Skeletal muscle tissue (tissue), 3 donors: ENCODE measurements at regions not wholly inside any gene's neighbourhood (a gene's known extent, or its start where the extent isn't known, plus 50 kb on each side); places are given as distances from the start of the nearest gene placed in this dataset.

Experiments used
- H3K27ac ChIP-seq: one replicate; pipeline ENCODE4 v1.7.0; 2013; ENCODE audit warnings: mild to moderate bottlenecking, low read depth, low read length, inconsistent platforms
- H3K27me3 ChIP-seq, 3 donors: one replicate each; pipeline ENCODE4 v1.7.0; 2013; ENCODE audit warnings: low read length in 3 of 3; ENCODE audit not compliant: control insufficient read depth in 3 of 3, insufficient read depth in 3 of 3
- H3K36me3 ChIP-seq, 3 donors: one replicate each; pipeline ENCODE4 v1.7.0; 2013; ENCODE audit warnings: low read length in 3 of 3; ENCODE audit not compliant: control insufficient read depth in 3 of 3, insufficient read depth in 3 of 3
- H3K4me1 ChIP-seq, 3 donors: one replicate each; pipeline ENCODE4 v1.7.0; 2013; ENCODE audit warnings: low read length in 3 of 3, mild to moderate bottlenecking in 3 of 3; ENCODE audit not compliant: control insufficient read depth in 3 of 3, insufficient read depth in 3 of 3
- H3K4me3 ChIP-seq, 3 donors: one replicate each; pipeline ENCODE4 v1.7.0; 2013; ENCODE audit warnings: low read length in 3 of 3
- H3K9ac ChIP-seq, 3 donors: one replicate each; pipeline ENCODE4 v1.7.0; 2013; ENCODE audit warnings: low read length in 3 of 3, mild to moderate bottlenecking in 3 of 3, moderate library complexity in 2 of 3, low read depth in 1 of 3
- H3K9me3 ChIP-seq, 3 donors: one replicate each; pipeline ENCODE4 v1.7.0; 2013; ENCODE audit warnings: low read length in 3 of 3; ENCODE audit not compliant: control insufficient read depth in 3 of 3
- donor health status: Osteomylitis.

DNA sequence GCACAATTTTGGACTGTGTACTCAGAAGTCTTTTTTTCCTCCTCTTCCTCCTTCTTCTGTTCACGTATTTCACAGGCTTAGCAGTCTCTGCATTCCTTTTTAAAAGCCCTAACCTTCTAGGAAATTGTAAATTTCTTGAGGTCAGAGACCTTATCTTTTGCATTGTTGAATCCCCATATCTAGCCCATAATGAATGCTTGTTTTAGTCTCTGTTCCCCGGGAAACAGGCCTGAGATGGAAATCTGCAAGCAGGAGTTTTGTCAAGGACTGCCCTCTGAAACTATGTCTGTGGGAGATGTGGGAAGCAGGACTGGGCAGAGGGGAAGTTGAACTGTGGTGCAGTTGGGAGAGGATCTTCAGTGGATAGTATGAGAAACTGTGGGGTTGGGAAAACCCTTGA, 272.2 kb upstream of the DAB1 start:
- H3K9me3 ChIP-seq: no peaks in the 10 kb centered on the region
- H3K27me3 ChIP-seq: no peaks in the 10 kb centered on the region
- H3K27ac ChIP-seq: no peak overlapping the region
- H3K4me1 ChIP-seq: no peaks in the 10 kb centered on the region
- H3K36me3 ChIP-seq: no peaks in the 10 kb centered on the region
- no peak overlapping the region for H3K4me3 ChIP-seq
- no peak overlapping the region for H3K9ac ChIP-seq

DNA sequence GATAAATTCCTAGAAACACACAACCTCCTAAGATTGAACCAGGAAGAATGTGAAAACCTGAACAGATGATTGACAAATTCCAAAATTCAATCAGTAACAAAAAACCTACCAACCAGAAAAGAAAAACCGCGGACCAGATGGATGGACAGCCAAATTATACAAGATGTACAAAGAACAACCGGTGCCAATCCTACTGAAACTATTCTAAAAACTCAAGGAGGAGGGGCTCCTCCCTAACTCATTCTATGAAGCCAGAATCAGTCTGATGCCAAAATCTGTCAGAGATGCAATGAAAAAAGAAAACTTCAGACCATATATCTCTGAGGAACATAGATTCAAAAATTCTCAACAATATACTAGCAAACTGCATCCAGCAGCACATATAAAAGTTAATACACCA, 262.4 kb upstream of the DAB1 start:
- Histone ChIP-seq H3K4me1 (peaks cover 13 to 18% (median 14%) of the 10 kb centered on the region in 3 donors), H3K27ac (no peak overlapping the region), H3K27me3 (no peaks in the 10 kb centered on the region), H3K9me3 (peaks cover 0 to 5% (median 0%) of the 10 kb centered on the region in 3 donors), H3K4me3 (no peak overlapping the region), H3K36me3 (no peaks in the 10 kb centered on the region), H3K9ac (no peak overlapping the region)

DNA sequence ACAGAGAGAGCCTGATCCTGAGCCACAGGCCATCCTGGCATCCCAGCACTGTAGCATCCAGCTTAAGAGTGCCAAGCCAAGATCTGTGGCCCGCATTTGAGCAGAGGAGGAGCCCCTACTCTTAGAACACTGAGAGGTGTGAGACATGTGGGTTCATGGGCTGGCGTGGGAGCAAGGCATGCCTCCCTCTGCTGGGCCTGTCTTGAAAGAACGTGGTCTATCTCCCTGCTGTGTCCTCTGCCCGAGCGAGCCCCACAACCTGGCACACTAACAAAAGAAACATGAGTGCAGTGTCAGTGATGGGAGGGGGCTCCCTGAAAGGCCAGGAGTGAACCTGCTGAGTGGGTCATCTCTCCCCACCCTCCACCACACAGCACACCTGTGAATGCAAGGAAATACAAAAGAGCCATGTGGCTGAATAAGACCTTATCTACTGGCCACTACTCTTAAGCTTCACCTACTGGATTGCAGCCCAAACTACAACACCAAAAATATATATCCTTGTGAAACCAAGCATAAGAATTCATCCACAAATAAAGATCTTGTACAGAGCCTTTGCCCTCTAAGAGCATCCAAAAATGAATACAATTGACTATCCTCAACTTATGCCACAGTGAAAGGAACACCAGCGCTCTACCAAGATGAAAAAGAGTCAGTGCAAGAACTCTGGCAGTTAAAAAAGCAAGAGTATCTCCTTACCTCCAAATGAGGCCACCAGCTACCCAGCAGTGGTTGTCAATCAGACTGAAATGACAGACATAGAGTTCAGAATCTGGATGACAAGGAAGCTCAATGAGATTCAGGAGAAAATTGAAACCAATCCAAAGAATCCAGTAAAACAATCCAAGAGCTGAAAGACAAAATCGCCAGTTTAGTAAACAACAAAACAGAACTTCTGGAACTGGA, 259.4 kb upstream of the DAB1 start:
- H3K27ac ChIP-seq: no peak overlapping the region
- no peaks in the 10 kb centered on the region for H3K27me3 ChIP-seq
- peak overlapping the region in 1 of 3 donors; percentile 22 for H3K4me3 ChIP-seq
- H3K9ac ChIP-seq: peak overlapping the region in 1 of 3 donors; percentile 27
- H3K36me3 ChIP-seq: no peaks in the 10 kb centered on the region
- peaks cover 13 to 18% (median 14%) of the 10 kb centered on the region in 3 donors for H3K4me1 ChIP-seq
- H3K9me3 ChIP-seq: peaks cover 0 to 5% (median 0%) of the 10 kb centered on the region in 3 donors

GRCh38 chr1:57678138-57678537, 254.3 kb upstream of the DAB1 start:
- H3K4me1 ChIP-seq: peaks cover 10 to 13% (median 11%) of the 10 kb centered on the region in 3 donors
- no peak overlapping the region for H3K4me3 ChIP-seq
- H3K36me3 ChIP-seq: no peaks in the 10 kb centered on the region
- H3K27me3 ChIP-seq: no peaks in the 10 kb centered on the region
- no peak overlapping the region for H3K27ac ChIP-seq
- H3K9me3 ChIP-seq: no peaks in the 10 kb centered on the region
- H3K9ac ChIP-seq: no peak overlapping the region

GRCh38 chr1:57675776-57676175, 251.9 kb upstream of the DAB1 start:
- H3K4me1 ChIP-seq: no peaks in the 10 kb centered on the region
- no peak overlapping the region for H3K4me3 ChIP-seq
- no peak overlapping the region for H3K9ac ChIP-seq
- H3K27ac ChIP-seq: no peak overlapping the region
- H3K27me3 ChIP-seq: no peaks in the 10 kb centered on the region
- H3K9me3 ChIP-seq: no peaks in the 10 kb centered on the region
- no peaks in the 10 kb centered on the region for H3K36me3 ChIP-seq

GRCh38 chr1:57674801-57675200, 250.9 kb upstream of the DAB1 start:
- Histone ChIP-seq H3K27ac (no peak overlapping the region), H3K27me3 (no peaks in the 10 kb centered on the region), H3K9me3 (no peaks in the 10 kb centered on the region), H3K9ac (no peak overlapping the region), H3K36me3 (no peaks in the 10 kb centered on the region), H3K4me3 (no peak overlapping the region), H3K4me1 (no peaks in the 10 kb centered on the region)

DNA sequence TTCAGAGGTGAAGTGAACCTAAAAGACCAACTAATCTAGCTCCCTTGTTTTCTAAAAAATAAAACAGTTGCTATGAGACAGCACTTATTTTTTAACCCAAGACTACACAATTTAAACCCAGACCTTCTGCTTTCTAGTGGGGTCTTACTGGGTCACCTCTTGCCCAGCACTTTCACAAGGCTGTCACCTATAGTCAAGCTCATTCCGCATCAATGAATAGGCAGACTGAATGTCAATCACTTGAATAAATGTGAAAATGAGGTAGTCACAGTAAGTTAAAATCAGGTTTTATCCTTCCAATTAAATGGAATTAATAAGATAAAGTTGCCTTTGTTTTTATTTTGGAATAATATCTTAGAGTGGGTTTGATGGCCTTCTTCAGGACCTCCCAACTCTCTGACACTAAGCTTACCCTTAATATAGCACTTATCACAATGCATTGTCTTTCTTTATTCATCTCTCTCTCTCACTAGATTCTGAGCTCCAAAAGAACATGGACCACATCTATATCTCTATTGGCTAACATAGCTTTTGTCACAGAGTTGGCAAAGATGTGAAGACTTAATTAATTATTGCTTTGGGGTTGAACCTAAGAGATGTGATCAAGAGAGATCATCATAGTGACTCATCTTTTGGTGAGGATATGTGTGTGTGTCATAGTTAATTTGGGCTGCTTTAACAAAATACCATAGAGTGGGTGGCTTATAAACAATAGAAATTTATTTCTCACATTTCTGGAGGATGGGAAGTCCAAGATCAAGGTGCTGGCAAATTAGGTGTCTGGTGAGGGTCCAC, 248.7 kb upstream of the DAB1 start:
- H3K36me3 ChIP-seq: no peaks in the 10 kb centered on the region
- no peak overlapping the region for H3K27ac ChIP-seq
- no peak overlapping the region for H3K9ac ChIP-seq
- H3K4me3 ChIP-seq: no peak overlapping the region
- H3K9me3 ChIP-seq: no peaks in the 10 kb centered on the region
- H3K4me1 ChIP-seq: no peaks in the 10 kb centered on the region
- peaks cover 0 to under 1% (median 0%) of the 10 kb centered on the region in 3 donors for H3K27me3 ChIP-seq

DNA sequence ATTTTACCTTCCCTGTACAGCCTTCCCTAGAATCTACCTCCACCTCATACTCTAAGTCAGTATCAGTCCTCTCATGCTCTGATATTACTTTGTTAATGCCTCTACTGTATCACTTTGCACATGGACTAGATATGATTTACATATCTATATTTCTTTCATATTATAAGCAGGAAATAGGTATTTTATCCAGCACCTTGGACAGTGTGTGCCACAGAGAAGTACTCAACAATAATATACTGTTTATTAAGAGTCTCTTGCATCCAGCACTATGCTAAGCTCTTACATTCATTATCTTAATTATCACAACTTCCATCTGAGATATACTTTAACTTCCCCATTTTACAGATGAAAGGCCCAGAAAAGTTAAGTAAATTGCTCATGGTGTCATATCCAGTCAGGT, 247.9 kb upstream of the DAB1 start:
- Histone ChIP-seq H3K9me3 (no peaks in the 10 kb centered on the region), H3K36me3 (no peaks in the 10 kb centered on the region), H3K27ac (no peak overlapping the region), H3K9ac (no peak overlapping the region), H3K4me3 (no peak overlapping the region), H3K4me1 (no peaks in the 10 kb centered on the region), H3K27me3 (peaks cover 0 to 2% (median 0%) of the 10 kb centered on the region in 3 donors)

DNA sequence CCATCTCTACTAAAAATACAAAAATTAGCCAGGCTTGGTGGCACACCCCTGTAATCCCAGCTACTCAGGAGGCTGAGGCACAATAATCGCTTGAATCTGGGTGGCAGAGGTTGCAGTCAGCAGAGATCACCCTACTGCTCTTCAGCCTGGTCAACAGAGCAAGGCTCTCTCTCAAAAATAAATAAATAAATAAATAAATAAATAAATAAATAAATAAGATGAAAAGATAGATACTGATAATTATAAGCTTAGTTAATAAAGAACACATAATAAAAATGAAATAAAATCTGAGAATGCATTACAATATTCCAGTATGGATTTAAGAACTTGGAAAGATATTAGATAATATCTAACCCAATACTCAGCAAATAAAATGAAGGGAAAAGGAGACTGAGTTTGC, 235.9 kb upstream of the DAB1 start:
- H3K4me3 ChIP-seq: no peak overlapping the region
- H3K4me1 ChIP-seq: no peaks in the 10 kb centered on the region
- no peak overlapping the region for H3K9ac ChIP-seq
- no peaks in the 10 kb centered on the region for H3K36me3 ChIP-seq
- no peaks in the 10 kb centered on the region for H3K27me3 ChIP-seq
- H3K27ac ChIP-seq: no peak overlapping the region
- H3K9me3 ChIP-seq: no peaks in the 10 kb centered on the region

DNA sequence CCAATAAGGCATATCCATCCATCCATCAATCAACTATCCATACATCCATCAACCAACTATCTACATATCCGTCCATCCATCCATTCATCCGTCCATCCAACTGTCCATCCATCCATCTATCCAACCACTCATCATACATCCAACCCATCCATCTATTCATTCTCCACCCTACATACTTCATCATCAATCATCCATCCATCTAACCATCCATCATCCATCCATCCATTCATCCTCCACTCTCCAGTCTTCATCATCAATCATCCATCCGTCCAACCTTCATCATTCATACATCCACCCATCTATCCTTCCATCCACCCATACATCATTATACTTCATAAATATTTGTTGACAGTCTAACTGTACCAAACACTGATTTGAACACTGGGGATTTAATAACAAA, 231.3 kb upstream of the DAB1 start:
- Histone ChIP-seq H3K9ac (no peak overlapping the region), H3K4me1 (no peaks in the 10 kb centered on the region), H3K27ac (no peak overlapping the region), H3K36me3 (no peaks in the 10 kb centered on the region), H3K9me3 (no peaks in the 10 kb centered on the region), H3K4me3 (no peak overlapping the region), H3K27me3 (no peaks in the 10 kb centered on the region)
